HG03432 (cell line): ENCODE measurements at regions not wholly inside any gene's neighbourhood (a gene's known extent, or its start where the extent isn't known, plus 50 kb on each side); places are given as distances from the start of the nearest gene placed in this dataset.
"Not testable (repeated sequence)": the region's sequence is repeated elsewhere in the genome, so short reads cannot be mapped to it uniquely, and the experiment has no call there.

Experiments
- ATAC-seq: cut with Tn5 transposase; IDR thresholded peaks from one replicate; pipeline ENCODE4 v1.9.1; 2021; ENCODE audit warnings: mild to moderate bottlenecking, moderate library complexity; ENCODE audit not compliant: unreplicated experiment

DNA sequence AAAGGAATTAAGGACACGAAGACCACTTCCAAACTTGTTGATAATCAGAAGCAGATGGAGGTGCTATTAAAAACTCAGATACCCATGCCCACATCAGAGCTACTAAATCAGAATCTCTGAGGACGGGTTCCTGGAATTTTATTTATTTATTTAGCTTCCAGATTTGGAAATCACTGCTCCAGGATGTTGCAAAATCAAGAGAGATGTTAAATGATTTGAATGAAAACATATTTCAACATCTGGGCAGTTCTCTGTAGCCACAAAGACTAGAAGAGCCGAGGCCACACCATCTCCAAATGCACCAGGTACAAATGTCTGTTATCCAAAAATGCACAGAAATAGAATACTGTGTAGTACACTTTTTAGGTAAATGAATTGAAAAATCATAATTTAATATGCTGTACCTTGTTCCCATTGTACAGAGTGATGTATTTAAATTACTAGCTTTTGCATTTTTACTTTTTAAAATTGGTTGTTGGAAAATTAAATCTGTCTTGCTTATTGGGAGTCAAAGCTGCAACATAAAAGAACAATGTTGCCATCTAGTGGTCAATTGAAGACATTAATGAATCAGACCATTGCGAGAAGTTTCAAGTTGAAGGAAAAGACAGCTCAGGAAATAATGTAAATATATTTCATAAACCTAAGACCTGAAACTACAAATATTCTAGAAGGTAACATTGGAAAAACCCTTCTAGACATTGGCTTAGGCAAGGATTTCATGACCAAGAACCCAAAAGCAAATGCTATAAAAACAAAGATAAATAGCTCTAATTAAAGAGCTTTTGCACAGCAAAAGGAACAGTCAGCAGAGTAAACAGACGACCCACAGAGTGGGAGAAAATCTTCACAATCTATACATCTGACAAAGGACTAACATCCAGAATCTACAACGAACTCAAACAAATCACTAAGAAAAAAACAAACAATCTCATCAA lies 151.3 kb upstream of the TTC29 start:
- peak; percentile 80 for ATAC-seq

DNA sequence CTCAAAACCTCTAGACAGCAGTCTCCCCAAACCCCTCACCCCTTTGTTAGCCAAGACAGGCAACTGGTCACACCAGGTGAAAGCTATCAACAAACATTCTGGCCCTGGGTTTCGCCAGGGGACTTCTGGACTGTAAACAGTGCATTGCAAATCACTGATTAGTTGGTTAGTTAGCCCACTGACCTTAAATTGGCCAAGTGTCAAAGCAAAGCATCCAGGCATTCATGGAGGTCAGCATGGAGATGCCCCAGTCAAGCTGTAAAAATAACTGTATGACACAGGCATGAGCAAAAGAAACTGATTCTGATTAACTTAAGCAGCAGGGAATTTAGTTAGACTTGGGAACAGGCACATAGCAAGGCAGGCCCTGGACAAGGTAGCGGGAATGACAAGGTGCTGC lies 156.0 kb upstream of the TTC29 start:
- ATAC-seq = no peak

DNA sequence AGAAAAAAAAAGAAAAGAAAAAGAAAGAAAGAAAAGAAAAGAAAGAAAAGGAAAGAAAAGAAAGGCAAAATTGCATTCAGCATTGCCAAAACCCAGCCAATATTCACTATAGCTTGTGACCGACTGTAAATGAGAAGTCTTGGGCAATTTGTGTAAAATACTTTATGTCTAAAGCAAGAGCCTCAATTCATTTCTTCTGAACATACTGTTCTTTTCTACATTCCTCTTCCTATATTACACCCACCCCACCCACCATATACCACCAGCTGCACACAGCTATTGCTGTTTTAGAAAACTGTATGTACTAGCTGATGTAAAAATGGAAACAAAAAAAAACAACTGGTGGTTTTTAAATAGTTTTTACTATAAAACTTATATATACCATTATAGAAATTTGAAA lies 156.9 kb upstream of the TTC29 start:
- ATAC-seq = no peak

DNA sequence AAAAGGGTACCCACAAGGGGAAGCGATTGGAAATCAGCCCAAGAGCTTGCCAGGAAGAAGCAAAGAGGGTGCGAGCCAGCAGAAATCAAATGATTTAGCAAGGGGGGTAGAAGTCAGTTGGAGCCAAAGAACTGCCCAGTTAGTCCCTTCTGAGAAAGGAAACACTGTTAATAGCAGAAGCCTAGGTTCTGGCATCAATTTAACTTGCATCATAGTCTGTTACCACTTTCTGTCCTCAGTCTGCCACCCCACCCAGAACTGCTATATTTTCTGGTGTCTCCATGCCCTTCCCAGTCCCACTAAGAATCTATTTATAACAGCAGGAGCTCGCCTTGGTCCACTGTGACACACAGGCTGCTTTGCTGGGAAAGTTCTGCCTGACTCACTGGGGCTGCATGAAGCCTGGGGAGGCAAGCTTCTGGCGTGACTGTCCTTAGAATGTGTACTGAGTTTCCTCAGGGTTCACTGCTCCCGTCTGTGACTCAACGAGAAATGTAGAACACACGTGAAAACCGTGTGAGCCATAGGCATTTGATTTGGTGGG lies 157.8 kb upstream of the TTC29 start:
- no peak for ATAC-seq

DNA sequence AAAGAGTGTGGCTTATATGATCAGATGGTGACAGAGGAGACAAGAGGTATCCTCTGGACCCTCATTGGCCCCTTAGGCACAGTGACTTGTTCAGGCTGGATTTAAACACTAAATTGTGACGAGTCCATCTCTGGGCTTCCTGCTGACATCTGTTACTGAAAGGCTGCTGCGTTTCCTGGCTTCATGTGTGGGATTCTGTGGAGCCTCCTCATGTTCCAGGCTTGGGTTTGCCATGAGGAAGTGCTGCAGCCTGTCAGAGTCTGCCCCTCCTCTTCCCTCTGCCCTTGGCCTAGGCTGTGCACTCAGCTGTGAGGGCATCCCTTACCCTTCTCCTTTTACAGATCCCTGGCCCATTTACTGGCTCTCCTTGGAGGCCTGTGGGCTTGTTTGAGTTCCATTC lies 159.1 kb upstream of the TTC29 start:
- no peak for ATAC-seq

DNA sequence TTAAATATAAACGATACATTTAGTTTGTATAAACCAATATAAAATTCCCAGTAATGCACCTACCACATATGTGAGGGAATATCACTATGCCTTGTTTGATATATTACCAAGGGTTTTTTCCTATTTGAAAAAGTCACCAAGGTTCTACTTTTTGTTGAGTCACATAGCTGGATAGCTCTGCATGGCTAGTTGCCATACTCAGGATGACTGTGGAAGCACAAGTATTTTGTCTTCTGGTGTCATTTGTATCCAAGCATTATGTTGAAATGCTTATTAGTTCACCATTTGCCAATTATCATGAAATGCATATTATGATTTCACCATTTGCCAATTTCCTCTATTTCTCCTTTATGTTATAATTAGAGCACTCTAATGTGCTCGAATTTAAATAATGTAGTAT lies 162.7 kb upstream of the TTC29 start:
- ATAC-seq = no peak

DNA sequence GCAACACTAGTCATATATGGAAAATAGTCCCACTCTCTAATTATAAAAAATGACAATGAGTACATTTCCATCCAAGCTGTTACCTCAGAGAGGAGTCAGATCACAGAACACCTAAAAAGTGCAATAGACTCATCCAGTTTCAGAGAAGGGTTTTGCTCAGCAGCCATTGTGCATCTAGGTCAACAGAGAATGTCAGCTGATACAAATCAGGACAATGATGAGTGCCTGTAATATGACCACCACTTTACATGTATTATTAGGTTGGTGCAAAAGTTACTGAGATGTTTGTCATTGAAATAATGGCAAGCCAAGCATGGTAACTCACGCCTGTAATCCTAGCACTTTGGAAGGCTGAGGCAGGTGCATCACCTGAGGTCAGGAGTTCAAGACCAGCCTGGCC lies 164.1 kb upstream of the TTC29 start:
- no peak for ATAC-seq

DNA sequence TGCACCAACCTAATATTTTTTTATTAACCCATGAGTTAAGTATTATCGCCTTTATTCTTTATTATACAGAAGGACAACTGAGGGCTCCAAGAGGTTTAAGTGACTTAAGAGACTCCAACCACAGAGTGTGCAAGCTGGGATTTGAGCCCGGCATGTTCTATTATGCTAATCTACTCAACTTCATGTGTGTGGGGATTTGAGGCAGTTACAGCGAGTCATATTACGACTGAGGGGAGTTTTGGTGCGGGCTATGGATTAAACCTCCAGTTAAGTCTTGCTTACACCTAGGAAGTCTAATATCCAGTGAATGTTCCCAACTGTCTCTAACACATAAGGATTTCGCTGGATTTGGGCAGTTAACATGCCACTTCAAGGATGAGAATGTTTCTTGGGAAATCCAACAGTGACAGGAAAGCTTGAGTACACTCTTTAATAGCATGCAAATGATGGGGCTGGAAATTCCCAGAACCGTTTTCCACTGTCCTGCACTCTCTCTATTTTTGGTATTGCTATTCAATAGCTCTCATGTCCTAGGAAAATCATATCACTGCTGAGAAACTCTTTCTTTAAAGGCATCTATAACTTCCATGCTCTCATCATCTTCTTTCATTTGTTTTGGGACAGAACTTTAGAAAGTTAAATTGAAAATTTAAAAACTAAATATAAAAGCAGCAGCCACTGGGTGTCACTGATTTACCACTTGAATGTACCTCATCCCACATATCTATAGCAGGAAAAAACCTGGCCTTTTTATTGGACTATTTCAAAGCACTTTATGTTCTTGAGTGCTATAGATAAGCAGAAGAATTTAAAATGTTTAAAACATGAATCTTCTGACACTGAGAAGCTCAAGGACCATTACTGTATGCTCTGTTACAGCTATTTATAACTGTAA lies 165.1 kb upstream of the TTC29 start:
- no peak for ATAC-seq

DNA sequence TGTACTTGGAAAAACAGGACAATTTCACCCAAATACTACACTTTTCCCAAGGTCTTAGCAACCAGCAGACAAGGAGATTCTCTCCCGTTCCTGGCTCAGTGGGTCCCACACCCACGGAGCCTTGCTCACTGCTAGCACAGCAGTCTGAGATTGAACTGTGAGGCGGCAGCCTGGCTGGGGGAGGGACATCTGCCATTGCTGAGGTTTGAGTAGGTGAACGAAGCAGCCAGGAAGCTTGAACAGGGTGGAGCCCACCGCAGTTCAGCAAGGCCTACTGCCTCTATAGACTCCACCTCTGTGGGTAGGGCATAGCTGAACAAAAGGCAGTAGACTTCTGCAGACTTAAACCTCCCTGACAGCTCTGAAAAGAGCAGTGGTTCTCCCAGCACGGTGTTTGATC lies 166.5 kb upstream of the TTC29 start:
- not testable (repeated sequence) for ATAC-seq

DNA sequence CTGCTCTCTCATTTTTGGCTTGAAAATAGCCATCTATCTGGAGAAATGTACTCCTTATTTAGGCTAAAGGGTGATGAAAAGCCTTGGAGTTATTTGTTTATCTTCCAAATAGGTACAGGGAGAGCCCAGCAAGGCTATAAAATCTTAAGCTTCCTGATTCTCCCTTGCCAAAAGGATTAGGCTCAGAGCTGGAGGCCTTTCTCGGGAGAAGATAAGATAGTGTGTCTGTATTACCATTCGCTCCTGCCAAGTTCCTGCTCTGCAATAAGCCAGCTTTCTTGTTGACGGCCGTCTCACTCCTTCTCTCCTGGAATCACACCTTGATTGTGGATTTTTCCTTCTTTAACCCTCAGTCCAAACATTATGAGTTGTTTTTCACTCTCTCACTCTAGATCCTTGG lies 171.8 kb upstream of the TTC29 start:
- ATAC-seq = no peak

DNA sequence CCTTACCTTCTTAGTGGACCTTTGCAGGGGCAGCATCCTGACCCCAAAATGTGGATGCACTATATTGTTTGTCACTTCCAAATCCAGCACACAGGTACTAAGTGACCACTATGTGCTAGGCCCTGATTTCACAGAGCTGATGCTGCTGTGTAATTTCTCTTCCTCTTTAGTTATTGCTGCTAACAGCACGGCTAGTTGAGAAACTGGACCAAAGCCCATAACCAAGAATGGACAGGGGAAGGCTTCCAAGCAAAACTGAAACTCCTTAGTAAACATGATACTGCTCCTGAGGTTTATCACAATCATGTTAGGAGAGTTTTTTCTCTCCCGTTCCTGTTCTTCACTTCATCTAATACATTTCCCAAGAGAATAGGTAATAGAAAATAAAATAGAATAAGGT lies 172.9 kb upstream of the TTC29 start:
- ATAC-seq = peak; percentile 53

DNA sequence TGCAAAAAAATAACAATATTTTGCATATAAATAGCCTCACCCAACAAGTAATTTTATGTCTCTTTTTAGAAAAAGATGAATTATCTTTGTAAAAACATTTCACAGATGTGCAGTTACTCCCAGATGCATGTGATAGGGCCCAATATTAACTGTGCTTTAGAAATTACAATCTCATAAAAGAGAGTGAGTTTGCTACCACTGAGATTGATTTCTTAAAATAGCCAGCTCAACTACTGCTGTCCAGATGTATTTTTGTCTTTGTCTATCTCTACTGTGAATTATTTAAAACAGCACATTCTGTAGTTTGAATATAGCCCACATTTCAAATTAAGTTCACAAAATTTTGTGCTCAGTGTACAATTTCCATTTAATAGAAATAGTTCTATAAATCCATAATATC lies 177.0 kb upstream of the TTC29 start:
- ATAC-seq = no peak

DNA sequence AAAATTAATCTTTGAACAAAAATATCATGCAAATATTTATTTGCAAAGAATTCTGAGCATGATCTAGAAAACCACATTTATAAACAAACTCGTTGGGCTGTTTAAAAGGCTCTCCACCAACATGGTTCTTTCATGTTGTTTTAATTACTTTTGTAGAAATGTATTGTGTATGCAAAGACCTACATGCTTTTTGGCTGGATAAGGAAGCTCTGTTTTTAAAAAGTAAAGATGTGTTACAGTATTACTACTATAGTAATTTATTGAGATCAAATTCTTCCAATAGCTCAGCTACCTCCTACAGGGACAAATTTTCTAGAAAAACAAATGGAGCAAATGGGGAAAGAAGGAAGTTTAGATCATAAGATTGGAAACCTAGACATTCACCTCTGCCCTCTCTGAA lies 177.5 kb upstream of the TTC29 start:
- ATAC-seq = no peak

DNA sequence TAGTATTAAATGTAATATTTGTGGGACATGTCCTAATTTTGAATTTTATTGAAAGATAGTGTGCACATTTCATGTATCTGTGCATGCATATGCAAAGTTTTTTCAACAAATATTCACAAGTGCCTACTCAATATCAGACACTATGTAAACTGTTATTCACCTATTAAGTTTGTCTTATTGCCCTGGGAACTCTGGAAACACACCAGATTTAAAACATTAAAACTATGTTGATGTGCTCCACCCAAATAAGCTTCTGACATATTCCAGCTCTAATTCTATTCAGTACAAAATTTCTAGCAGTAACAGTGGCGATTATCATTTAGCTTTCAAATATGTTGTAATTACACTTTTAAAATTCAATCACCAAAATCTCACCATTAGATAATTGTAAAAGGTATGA lies 183.1 kb upstream of the TTC29 start:
- no peak for ATAC-seq

DNA sequence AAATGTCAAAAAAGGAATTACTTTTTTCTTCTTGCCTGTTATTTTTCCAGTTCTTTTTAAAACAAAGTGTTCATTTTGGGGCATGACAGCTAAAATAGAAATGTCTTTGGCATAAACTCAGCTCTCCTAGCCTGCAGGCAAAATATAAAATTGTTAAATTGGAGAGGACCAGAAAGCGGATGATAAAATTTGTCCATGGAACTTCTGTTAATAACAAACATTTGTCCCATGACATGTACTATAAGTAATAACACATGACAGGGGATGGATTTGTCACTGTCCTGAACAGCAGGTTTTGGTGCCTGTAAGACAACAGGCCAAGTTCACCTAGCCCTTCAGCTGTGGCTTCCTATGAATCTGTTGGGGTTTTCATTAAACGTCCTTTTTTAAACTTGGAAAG lies 184.0 kb upstream of the TTC29 start:
- no peak for ATAC-seq

DNA sequence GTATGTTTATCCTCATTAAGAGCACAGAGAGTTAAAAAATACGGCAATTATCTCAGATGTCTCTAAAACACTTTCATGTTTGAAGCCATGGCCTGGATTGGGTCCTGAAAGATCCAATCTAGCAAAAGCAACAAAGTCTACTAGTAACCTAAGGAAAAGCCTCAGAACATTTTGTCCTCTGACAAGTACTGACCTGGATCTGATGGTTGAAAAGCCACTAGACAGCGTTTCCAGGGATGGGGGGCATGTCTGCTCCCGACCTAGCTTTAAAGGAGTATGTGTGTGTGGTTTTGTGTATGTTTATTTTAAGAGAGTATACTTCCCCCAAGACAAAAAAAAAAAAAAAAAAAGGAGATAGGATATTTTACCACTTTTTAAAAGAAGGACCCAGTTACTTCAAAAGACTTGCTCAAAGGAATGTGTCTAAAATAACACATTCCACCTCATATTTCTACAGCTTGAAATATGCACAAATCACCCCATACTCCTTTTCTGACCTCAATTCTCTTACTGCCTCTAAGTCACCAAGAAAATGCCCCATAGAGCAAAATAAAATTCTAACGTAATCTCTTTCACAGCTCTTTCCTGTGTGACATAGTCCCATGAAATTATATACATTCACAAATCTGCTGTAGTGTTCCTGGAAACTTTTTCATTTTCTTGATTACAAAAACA lies 189.0 kb upstream of the TTC29 start:
- no peak for ATAC-seq

DNA sequence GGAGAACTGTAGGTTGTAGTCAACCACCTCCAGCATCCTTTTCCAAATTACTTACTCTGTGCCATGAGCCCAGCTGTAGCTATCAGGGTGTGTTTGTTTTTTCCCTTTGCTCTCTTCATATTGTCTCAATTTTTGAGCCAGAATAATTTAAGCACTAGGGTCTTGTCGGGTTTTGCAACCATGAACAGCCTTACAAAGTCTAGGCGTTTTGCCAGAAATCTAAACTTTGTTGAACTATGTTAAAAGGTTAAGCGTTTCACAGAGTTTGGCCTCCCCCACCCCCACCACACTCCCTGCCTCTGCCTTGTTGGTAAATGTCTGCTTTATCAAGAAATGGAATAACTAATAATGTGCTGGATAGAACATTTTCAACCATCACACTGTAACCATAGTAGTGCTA lies 190.6 kb upstream of the TTC29 start:
- ATAC-seq = no peak

DNA sequence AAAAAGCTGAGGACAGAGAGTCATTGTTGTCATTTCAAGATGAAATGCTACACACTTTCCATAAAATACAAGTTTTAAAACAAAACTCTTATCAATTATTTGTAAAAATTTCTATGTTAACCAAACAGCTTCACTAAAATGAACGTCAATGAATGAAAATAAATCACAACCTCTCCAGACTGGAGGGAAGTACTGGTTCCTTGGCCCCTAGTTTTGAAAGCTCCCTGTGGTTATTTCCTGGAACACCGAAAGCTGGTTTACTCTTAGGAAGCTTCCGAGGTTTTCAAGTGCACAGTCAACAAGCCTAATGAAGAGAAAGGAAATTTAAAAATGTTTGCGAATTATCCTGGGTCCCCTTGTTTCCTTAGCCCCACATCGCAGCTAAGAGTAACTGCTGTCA lies 191.1 kb upstream of the TTC29 start:
- ATAC-seq = no peak

DNA sequence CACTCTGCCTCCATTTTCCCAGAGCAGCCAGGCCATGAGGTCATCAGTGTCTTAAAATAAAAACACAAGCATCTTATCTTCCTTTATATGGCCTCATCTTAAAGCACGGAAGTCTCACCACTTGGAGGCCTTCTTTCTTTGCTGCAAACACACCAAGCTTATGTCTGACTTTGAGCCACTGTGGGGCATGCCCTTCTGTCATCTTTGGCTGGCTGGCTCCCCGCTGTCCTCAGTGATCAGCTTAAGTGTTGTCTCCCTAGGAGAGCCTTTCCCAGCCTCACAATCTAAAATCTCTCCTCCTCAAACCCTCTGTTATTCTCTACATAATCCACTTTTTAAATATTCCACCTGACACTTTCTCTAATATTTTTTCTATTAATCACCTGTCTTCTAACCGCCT lies 191.6 kb upstream of the TTC29 start:
- no peak for ATAC-seq

DNA sequence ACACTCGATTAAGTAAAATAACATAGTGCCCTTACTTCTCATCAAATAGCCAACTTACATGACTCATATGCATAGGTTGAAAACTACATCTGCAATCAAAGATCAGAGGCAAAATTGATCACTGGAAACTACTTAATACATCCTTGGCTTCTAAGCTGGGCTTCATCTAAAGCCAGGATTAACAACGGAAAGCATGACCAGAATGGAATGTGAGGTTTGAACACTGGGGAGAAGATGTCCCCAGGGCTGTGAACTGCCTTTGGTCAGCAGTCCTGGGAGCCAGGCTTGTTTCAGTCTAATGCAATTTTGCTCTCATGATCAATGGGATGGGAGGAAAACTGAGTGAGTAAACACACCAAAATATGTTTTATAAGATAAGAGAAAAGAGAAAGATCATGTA lies 192.5 kb upstream of the TTC29 start:
- ATAC-seq = no peak
